Esophagus muscularis mucosa (tissue), 4 donors: ENCODE measurements at regions not wholly inside any gene's neighbourhood (a gene's known extent, or its start where the extent isn't known, plus 50 kb on each side); places are given as distances from the start of the nearest gene placed in this dataset.
"Not testable (repeated sequence)": the region's sequence is repeated elsewhere in the genome, so short reads cannot be mapped to it uniquely, and the experiment has no call there.

Experiments
- DNase-seq: peaks from one replicate; pipeline ENCODE4 v3.0.0-alpha.2; 2017; ENCODE audit errors: extremely low spot score
- H3K27ac ChIP-seq, 4 donors: fragments of 200-600 bp; sonication (generic); replicated peaks in 1 of 4; 1 replicate in 3 of 4; 2 replicates in 1 of 4; pipeline ENCODE4 v1.5.1; 2016 to 2019; ENCODE audit warnings: mild to moderate bottlenecking in 1 of 4
- H3K27me3 ChIP-seq, 4 donors: fragments of 200-600 bp; sonication (generic); one replicate each; pipeline versions ENCODE4 v1.5.1 to v1.6.0; 2016 to 2019
- H3K36me3 ChIP-seq, 4 donors: fragments of 200-600 bp; sonication (generic); one replicate each; pipeline ENCODE4 v1.5.1; 2016 to 2019
- H3K4me1 ChIP-seq, 4 donors: fragments of 200-600 bp; sonication (generic); one replicate each; pipeline ENCODE4 v1.5.1; 2016 to 2019
- H3K4me3 ChIP-seq, 4 donors: fragments of 200-600 bp; sonication (generic); 1 replicate in 2 of 4; 2 replicates in 2 of 4; pipeline ENCODE4 v1.5.1; 2016 to 2019; ENCODE audit warnings: mild to moderate bottlenecking in 4 of 4, moderate library complexity in 1 of 4
- H3K9me3 ChIP-seq, 4 donors: fragments of 200-600 bp; sonication (generic); 1 replicate in 3 of 4; 2 replicates in 1 of 4; pipeline ENCODE4 v1.5.1; 2016 to 2019
- EP300 ChIP-seq: sonication (generic); formaldehyde crosslinking; IDR thresholded peaks from one replicate; pipeline ENCODE4 v1.6.1; 2017; ENCODE audit warnings: antibody characterized with exemption
- POLR2A ChIP-seq: fragments of 450-650 bp; IDR thresholded peaks from one replicate; pipeline ENCODE4 v1.6.1; 2017; ENCODE audit warnings: antibody characterized with exemption, moderate library complexity, mild to moderate bottlenecking, low read depth
- POLR2AphosphoS5 ChIP-seq, 2 donors: sonication (generic); formaldehyde crosslinking; IDR thresholded peaks; one replicate each; pipeline ENCODE4 v1.6.1; 2017; ENCODE audit warnings: antibody characterized with exemption in 2 of 2
- WGBS: methylation state at CpG from one replicate; pipeline ENCODE4 v1.1.5; 2018; 5-methylcytosine and 5-hydroxymethylcytosine counted together
- intact Hi-C: fragments of 100-400 bp; cut with DNase I; formaldehyde crosslinking; loops from one replicate; pipeline ENCODE4 v1.15.1; 2023
- TF ChIP-seq, protein P1 (sequence below), 3 experiments: fragments of 200-600 bp in 2 of 3; fragments of 450-650 bp in 1 of 3; sonication (generic) in 2 of 3; IDR thresholded peaks; one replicate each; pipeline ENCODE4 v1.5.1; 2017 to 2019; ENCODE audit warnings: antibody characterized with exemption in 3 of 3, mild to moderate bottlenecking in 2 of 3, moderate library complexity in 1 of 3

DNA sequence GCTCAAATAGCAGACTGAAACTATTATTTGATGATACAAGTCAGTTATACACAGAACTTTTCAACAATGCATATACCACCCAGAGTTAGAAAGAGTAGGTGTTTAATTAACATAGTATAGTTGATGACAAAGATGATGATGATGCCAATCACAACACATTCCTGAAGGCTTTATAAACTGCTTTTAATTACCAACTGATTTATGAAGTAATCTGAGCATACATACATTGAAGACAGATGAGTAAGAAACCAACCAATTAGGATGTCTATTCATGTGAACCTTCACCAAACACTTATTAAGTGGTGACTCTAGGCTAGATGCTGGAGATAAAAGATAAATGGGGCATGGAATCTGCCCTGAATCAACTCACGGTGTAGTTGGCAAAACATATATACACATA, 600.9 kb upstream of the FLRT2 start:
- intact Hi-C loops = no loop called here
- no peak for DNase-seq
- Histone ChIP-seq H3K4me1 (no peaks in the 10 kb centered on the region), H3K27me3 (no peaks in the 10 kb centered on the region), H3K9me3 (no peaks in the 10 kb centered on the region), H3K4me3 (no peak overlapping the region), H3K27ac (no peak overlapping the region), H3K36me3 (no peaks in the 10 kb centered on the region)
- TF ChIP-seq, protein P1, sequence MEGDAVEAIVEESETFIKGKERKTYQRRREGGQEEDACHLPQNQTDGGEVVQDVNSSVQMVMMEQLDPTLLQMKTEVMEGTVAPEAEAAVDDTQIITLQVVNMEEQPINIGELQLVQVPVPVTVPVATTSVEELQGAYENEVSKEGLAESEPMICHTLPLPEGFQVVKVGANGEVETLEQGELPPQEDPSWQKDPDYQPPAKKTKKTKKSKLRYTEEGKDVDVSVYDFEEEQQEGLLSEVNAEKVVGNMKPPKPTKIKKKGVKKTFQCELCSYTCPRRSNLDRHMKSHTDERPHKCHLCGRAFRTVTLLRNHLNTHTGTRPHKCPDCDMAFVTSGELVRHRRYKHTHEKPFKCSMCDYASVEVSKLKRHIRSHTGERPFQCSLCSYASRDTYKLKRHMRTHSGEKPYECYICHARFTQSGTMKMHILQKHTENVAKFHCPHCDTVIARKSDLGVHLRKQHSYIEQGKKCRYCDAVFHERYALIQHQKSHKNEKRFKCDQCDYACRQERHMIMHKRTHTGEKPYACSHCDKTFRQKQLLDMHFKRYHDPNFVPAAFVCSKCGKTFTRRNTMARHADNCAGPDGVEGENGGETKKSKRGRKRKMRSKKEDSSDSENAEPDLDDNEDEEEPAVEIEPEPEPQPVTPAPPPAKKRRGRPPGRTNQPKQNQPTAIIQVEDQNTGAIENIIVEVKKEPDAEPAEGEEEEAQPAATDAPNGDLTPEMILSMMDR (IDR thresholded peaks at IDR 0.05) = no peak
- TF ChIP-seq POLR2A (no peak), POLR2AphosphoS5 (IDR thresholded peaks at IDR 0.05) (no peak), EP300 (no peak)
- 90% methylated on average over 1 of the region's 1 CpG for WGBS

DNA sequence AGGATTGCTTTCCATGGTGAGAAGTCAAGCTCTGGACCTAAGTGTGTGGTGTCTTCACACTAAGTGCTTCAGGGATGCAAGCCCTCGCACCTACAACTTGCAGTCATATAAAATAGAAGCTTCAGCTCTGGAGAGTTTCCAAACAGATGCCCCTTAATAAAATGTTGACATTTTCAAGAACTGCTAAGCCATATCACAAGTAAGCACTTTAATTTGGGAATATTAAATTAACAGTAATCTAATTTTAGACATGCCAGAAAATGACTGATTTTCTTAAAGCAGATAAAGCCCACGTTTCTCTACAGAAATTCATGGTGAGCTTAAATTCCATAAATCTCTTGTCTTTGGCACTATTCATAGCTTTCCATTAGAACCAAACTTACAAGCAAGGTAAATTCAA, 600.1 kb upstream of the FLRT2 start:
- TF ChIP-seq POLR2AphosphoS5 (IDR thresholded peaks at IDR 0.05) = no peak
- TF ChIP-seq POLR2A = no peak
- no peak for TF ChIP-seq EP300
- TF ChIP-seq, protein P1 (IDR thresholded peaks at IDR 0.05) = no peak
- Histone ChIP-seq H3K27me3 (no peaks in the 10 kb centered on the region), H3K4me1 (no peaks in the 10 kb centered on the region), H3K9me3 (no peaks in the 10 kb centered on the region), H3K27ac (no peak overlapping the region), H3K4me3 (no peak overlapping the region), H3K36me3 (no peaks in the 10 kb centered on the region)
- WGBS = 76% methylated on average over 2 of the region's 2 CpGs
- no peak for DNase-seq
- intact Hi-C loops = no loop called here

DNA sequence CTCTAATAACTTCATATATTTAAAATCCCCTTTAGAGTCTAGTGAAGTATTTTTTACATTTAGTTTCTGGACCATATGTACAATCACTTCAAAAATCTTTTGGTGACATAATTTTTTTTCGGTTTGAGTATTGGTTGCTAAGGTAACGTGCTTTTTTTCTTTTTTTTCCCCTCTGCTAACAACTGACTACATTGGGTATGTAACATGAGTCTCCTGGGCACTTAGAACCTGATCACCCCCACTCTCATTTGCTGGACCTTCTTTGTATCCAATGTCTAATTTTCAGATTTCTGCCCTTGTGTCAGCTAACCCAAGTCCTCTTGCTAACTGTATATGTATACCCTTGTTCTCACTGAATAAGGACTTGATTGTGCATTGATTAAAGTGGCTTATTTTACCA, 592.9 kb upstream of the FLRT2 start:
- no peak for DNase-seq
- Histone ChIP-seq H3K9me3 (no peaks in the 10 kb centered on the region), H3K27me3 (no peaks in the 10 kb centered on the region), H3K36me3 (no peaks in the 10 kb centered on the region), H3K27ac (no peak overlapping the region), H3K4me1 (no peaks in the 10 kb centered on the region), H3K4me3 (no peak overlapping the region)
- TF ChIP-seq POLR2A (no peak), EP300 (no peak)
- TF ChIP-seq, protein P1 (IDR thresholded peaks at IDR 0.05) = no peak
- 88% methylated on average over 2 of the region's 2 CpGs for WGBS
- intact Hi-C loops = no loop called here

DNA sequence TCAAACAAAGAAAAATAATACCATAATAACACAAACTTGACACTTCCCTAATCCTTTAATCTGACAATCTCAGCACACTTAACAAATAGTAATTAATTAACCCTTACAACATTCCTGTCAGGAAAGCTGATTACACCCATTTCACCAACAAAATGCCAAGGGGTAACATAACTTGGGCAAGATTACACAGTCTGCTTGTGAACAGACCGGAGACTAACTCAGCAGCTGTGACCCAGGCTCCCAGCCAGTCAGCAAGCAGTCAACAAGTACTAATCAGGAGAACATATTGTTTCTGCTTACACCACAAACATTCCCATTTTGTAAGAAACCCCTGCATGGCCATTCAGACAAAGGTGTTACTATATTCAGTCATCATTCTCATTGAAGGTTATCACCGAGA, 592.5 kb upstream of the FLRT2 start:
- Histone ChIP-seq H3K27me3 (no peaks in the 10 kb centered on the region), H3K27ac (no peak overlapping the region), H3K9me3 (no peaks in the 10 kb centered on the region), H3K4me1 (no peaks in the 10 kb centered on the region), H3K36me3 (no peaks in the 10 kb centered on the region), H3K4me3 (no peak overlapping the region)
- intact Hi-C loops = no loop called here
- WGBS = 81% methylated on average over 2 of the region's 2 CpGs
- DNase-seq = no peak
- TF ChIP-seq POLR2A = no peak
- no peak for TF ChIP-seq POLR2AphosphoS5 (IDR thresholded peaks at IDR 0.05)
- TF ChIP-seq, protein P1 (IDR thresholded peaks at IDR 0.05) = no peak
- no peak for TF ChIP-seq EP300

DNA sequence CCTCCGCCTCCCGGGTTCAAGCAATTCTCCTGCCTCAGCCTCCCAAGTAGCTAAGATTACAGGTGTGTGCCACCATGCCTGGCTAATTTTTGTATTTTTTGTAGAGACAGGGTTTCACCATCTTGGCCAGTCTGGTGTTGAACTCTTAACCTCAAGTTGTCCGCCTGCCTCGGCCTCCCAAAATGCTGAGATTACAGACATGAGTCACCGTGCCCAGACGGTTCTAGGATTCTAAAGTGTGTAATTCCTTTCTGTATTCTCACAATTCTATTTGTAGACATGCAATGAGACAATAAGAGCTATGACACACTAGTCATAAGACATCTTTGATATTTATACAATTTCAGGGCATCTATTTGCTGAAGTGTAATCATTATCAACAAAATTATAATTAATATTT, 585.0 kb upstream of the FLRT2 start:
- H3K4me1 ChIP-seq, H3K27me3 ChIP-seq, intact Hi-C loops, H3K4me3 ChIP-seq, H3K9me3 ChIP-seq, H3K27ac ChIP-seq, DNase-seq, H3K36me3 ChIP-seq: not testable (repeated sequence)
- WGBS = 94% methylated on average over 6 of the region's 6 CpGs
